MM.1S (cell line): ENCODE measurements at regions not wholly inside any gene's neighbourhood (a gene's known extent, or its start where the extent isn't known, plus 50 kb on each side); places are given as distances from the start of the nearest gene placed in this dataset.

ENCODE experiments used
- CTCF ChIP-seq: fragments of 300-600 bp; sonication (generic); IDR thresholded peaks from 2 replicates; pipeline ENCODE4 v1.5.1; 2016; ENCODE audit warnings: antibody characterized with exemption, low read length, mixed read lengths
- EZH2 ChIP-seq: fragments of 300-600 bp; sonication (generic); optimal IDR thresholded peaks from 2 replicates; pipeline ENCODE3; 2017; ENCODE audit warnings: low read depth, mild to moderate bottlenecking, antibody characterized with exemption, low read length, mixed read lengths
- EZH2phosphoT487 ChIP-seq: fragments of 300-600 bp; sonication (generic); IDR thresholded peaks from 2 replicates; pipeline ENCODE4 v1.6.1; 2018; ENCODE audit warnings: antibody characterized with exemption, low read length

- TF ChIP-seq EZH2 (no peak), CTCF (no peak), EZH2phosphoT487 (no peak)
Measured at GRCh38 chr5:9789777-9790176, 159.6 kb upstream of the TAS2R1 start.
